Activated naive CD4-positive, alpha-beta T cell treated with anti-CD3 and anti-CD28 coated beads, Interleukin-2, amount 50 U/mL, for 16 hours (primary cell): ENCODE measurements at regions not wholly inside any gene's neighbourhood (a gene's known extent, or its start where the extent isn't known, plus 50 kb on each side); places are given as distances from the start of the nearest gene placed in this dataset.
"Not testable (repeated sequence)": the region's sequence is repeated elsewhere in the genome, so short reads cannot be mapped to it uniquely, and the experiment has no call there.

Experiments
- DNase-seq: peaks from one replicate; pipeline ENCODE4 v3.0.0-alpha.2; 2020

GRCh38 chr10:100642295-100642994 lies 102.9 kb upstream of the PAX2 start:
- DNase-seq: no peak

GRCh38 chr10:100645091-100645490 lies 100.3 kb upstream of the PAX2 start:
- no peak for DNase-seq

- DNase-seq: no peak
Observed at GRCh38 chr10:100645613-100646392, 99.6 kb upstream of the PAX2 start.

GRCh38 chr10:100647928-100648327 lies 97.5 kb upstream of the PAX2 start:
- no peak for DNase-seq

GRCh38 chr10:100650693-100651092 lies 94.7 kb upstream of the PAX2 start:
- DNase-seq: no peak

GRCh38 chr10:100651099-100651498 lies 94.3 kb upstream of the PAX2 start:
- DNase-seq: not testable (repeated sequence)

GRCh38 chr10:100651916-100652315 lies 93.5 kb upstream of the PAX2 start:
- DNase-seq: no peak

GRCh38 chr10:100652406-100653135 lies 92.8 kb upstream of the PAX2 start:
- DNase-seq: no peak

- no peak for DNase-seq
Observed at GRCh38 chr10:100653238-100653956, 92.0 kb upstream of the PAX2 start.

GRCh38 chr10:100653957-100654781 lies 91.2 kb upstream of the PAX2 start:
- peak; percentile 53 for DNase-seq

- peak; percentile 33 for DNase-seq
Observed at GRCh38 chr10:100654782-100655325, 90.5 kb upstream of the PAX2 start.

GRCh38 chr10:100655326-100655759 lies 90.0 kb upstream of the PAX2 start:
- DNase-seq: no peak

- no peak for DNase-seq
Observed at GRCh38 chr10:100655760-100656421, 89.5 kb upstream of the PAX2 start.

GRCh38 chr10:100656454-100656853 lies 88.9 kb upstream of the PAX2 start:
- no peak for DNase-seq

- no peak for DNase-seq
Observed at GRCh38 chr10:100658269-100658668, 87.1 kb upstream of the PAX2 start.

GRCh38 chr10:100659361-100660098 lies 85.9 kb upstream of the PAX2 start:
- DNase-seq: no peak

GRCh38 chr10:100660365-100660764 lies 85.0 kb upstream of the PAX2 start:
- no peak for DNase-seq

GRCh38 chr10:100660945-100661344 lies 84.4 kb upstream of the PAX2 start:
- no peak for DNase-seq

GRCh38 chr10:100661520-100661919 lies 83.9 kb upstream of the PAX2 start:
- no peak for DNase-seq

GRCh38 chr10:100662067-100662466 lies 83.3 kb upstream of the PAX2 start:
- no peak for DNase-seq
